Neural progenitor cell (in vitro differentiated cells): ENCODE measurements at regions not wholly inside any gene's neighbourhood (a gene's known extent, or its start where the extent isn't known, plus 50 kb on each side); places are given as distances from the start of the nearest gene placed in this dataset.

Experiments
- DNase-seq: peaks from one replicate; pipeline ENCODE4 v3.0.0-alpha.2; 2016; ENCODE audit warnings: low spot score
- H2AFZ ChIP-seq: fragments of 200-600 bp; sonication (generic); replicated peaks from 2 replicates; pipeline ENCODE4 v1.6.1; 2016; ENCODE audit warnings: antibody characterized with exemption
- H3F3A ChIP-seq: fragments of 200-600 bp; sonication (generic); 2 replicates; pipeline ENCODE4 v1.6.1; 2016; ENCODE audit warnings: antibody characterized with exemption, low read depth
- H3K27ac ChIP-seq: fragments of 200-600 bp; sonication (generic); 2 replicates; pipeline ENCODE4 v1.5.1; 2016; ENCODE audit warnings: mild to moderate bottlenecking
- H3K27me3 ChIP-seq: fragments of 200-600 bp; sonication (generic); 2 replicates; pipeline ENCODE4 v1.6.1; 2016; ENCODE audit warnings: mild to moderate bottlenecking, moderate library complexity
- H3K36me3 ChIP-seq: fragments of 200-600 bp; sonication (generic); 2 replicates; pipeline ENCODE4 v1.5.1; 2016
- H3K4me1 ChIP-seq: fragments of 200-600 bp; sonication (generic); 2 replicates; pipeline ENCODE4 v1.6.1; 2016; ENCODE audit warnings: mixed run types
- H3K4me2 ChIP-seq: fragments of 200-600 bp; sonication (generic); 2 replicates; pipeline ENCODE4 v1.6.1; 2016
- H3K4me3 ChIP-seq: fragments of 200-600 bp; sonication (generic); 2 replicates; pipeline ENCODE4 v1.5.1; 2016
- H3K79me2 ChIP-seq: fragments of 200-600 bp; sonication (generic); 2 replicates; pipeline ENCODE4 v1.6.1; 2016; ENCODE audit warnings: low read depth
- H3K9ac ChIP-seq: fragments of 200-600 bp; sonication (generic); 2 replicates; pipeline ENCODE4 v1.6.1; 2016
- H3K9me3 ChIP-seq: fragments of 200-600 bp; sonication (generic); 2 replicates; pipeline ENCODE4 v1.5.1; 2016; ENCODE audit warnings: low read depth
- H4K20me1 ChIP-seq: fragments of 200-600 bp; sonication (generic); 2 replicates; pipeline ENCODE4 v1.6.1; 2016; ENCODE audit warnings: low read depth
- H3K27ac Mint-ChIP-seq: 3 replicates; pipeline ENCODE4 v1.8.0; 2021; ENCODE audit warnings: mixed read lengths
- H3K27me3 Mint-ChIP-seq: 2 replicates; pipeline ENCODE4 v1.8.0; 2022; ENCODE audit warnings: low read depth, mild to moderate bottlenecking, inconsistent platforms, moderate library complexity, mixed read lengths; ENCODE audit not compliant: insufficient read depth
- H3K36me3 Mint-ChIP-seq: 3 replicates; pipeline ENCODE4 v1.8.0; 2021; ENCODE audit warnings: mixed read lengths
- H3K4me1 Mint-ChIP-seq: 3 replicates; pipeline ENCODE4 v1.8.0; 2021; ENCODE audit warnings: mixed read lengths
- H3K4me3 Mint-ChIP-seq: 3 replicates; pipeline ENCODE4 v1.8.0; 2021; ENCODE audit warnings: mild to moderate bottlenecking, moderate library complexity, mixed read lengths
- H3K9me3 Mint-ChIP-seq: 3 replicates; pipeline ENCODE4 v1.8.0; 2020; ENCODE audit warnings: mixed read lengths
- EZH2 ChIP-seq: fragments of 200-600 bp; sonication (generic); IDR thresholded peaks from 2 replicates; pipeline ENCODE4 v1.6.1; 2017; ENCODE audit warnings: antibody characterized with exemption, mild to moderate bottlenecking, moderate library complexity
- EZH2phosphoT487 ChIP-seq: fragments of 200-600 bp; sonication (generic); IDR thresholded peaks from 2 replicates; pipeline ENCODE4 v1.6.1; 2017; ENCODE audit warnings: antibody characterized with exemption
- TF ChIP-seq, protein P1 (sequence below): fragments of 200-600 bp; sonication (generic); IDR thresholded peaks from 2 replicates; pipeline ENCODE4 v1.5.1; 2017; ENCODE audit warnings: antibody characterized with exemption, mild to moderate bottlenecking

DNA sequence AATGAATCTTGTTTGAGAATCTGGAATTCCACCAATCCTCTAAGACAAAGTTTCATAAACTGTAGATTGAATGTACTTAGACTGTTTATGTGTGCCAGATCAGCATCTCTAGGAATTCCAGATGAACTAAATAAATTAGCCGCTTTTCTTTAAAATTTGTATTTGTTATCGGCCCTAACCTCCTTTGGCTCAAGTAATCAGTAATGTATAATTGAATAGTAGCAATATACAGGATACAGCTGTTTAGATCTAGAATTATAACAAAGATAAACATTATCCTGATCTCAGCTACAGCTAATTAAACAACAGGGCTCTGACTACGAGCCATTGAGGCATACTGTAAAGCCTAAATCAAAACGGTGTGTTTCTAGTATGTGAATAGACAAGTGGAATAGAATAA, 120.3 kb downstream of the CYB561 start:
- Histone ChIP-seq H3K4me1 (no peaks in the 10 kb centered on the region), H3F3A (no peaks in the 10 kb centered on the region), H4K20me1 (no peaks in the 10 kb centered on the region), H3K27me3 (no peaks in the 10 kb centered on the region), H3K27ac (no peak overlapping the region), H3K4me2 (no peak overlapping the region), H2AFZ (no peak overlapping the region), H3K9ac (no peak overlapping the region), H3K4me3 (no peak overlapping the region), H3K9me3 (no peaks in the 10 kb centered on the region), H3K79me2 (no peaks in the 10 kb centered on the region), H3K36me3 (no peaks in the 10 kb centered on the region)
- TF ChIP-seq EZH2 (no peak), EZH2phosphoT487 (no peak)
- TF ChIP-seq, protein P1, sequence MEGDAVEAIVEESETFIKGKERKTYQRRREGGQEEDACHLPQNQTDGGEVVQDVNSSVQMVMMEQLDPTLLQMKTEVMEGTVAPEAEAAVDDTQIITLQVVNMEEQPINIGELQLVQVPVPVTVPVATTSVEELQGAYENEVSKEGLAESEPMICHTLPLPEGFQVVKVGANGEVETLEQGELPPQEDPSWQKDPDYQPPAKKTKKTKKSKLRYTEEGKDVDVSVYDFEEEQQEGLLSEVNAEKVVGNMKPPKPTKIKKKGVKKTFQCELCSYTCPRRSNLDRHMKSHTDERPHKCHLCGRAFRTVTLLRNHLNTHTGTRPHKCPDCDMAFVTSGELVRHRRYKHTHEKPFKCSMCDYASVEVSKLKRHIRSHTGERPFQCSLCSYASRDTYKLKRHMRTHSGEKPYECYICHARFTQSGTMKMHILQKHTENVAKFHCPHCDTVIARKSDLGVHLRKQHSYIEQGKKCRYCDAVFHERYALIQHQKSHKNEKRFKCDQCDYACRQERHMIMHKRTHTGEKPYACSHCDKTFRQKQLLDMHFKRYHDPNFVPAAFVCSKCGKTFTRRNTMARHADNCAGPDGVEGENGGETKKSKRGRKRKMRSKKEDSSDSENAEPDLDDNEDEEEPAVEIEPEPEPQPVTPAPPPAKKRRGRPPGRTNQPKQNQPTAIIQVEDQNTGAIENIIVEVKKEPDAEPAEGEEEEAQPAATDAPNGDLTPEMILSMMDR: no peak
- Mint-ChIP-seq H3K27ac (no peak overlapping the region), H3K36me3 (peaks cover 13% of the 10 kb centered on the region), H3K4me3 (no peak overlapping the region), H3K4me1 (no peaks in the 10 kb centered on the region), H3K27me3 (no peaks in the 10 kb centered on the region), H3K9me3 (no peaks in the 10 kb centered on the region)
- DNase-seq: no peak

DNA sequence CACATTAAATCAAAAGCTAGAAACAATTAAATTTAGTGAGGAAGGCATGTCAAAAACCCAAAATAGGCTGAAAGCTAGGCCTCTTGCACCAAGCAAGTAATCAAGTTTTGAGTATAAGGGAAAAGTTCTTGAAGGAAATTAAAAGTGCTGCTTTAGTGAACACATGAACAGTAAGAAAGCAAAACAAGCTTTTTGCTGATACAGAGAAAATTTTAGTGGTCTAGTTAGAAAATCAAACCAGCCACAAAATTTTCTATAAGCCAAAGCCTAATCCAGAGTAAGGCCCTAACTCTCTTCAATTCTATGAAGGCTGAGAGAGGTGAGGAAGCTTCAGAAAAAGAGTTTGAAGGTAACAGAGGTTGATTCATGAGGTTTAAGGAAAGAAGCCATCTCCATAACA, 116.2 kb downstream of the CYB561 start:
- Histone ChIP-seq H3K4me3 (no peak overlapping the region), H2AFZ (no peak overlapping the region), H3K4me2 (no peak overlapping the region), H3K27me3 (no peaks in the 10 kb centered on the region), H3K79me2 (no peaks in the 10 kb centered on the region), H3K9me3 (no peaks in the 10 kb centered on the region), H3K27ac (no peak overlapping the region), H3K4me1 (no peaks in the 10 kb centered on the region), H3K36me3 (no peaks in the 10 kb centered on the region), H3K9ac (no peak overlapping the region), H3F3A (no peaks in the 10 kb centered on the region), H4K20me1 (no peaks in the 10 kb centered on the region)
- TF ChIP-seq, protein P1: no peak
- TF ChIP-seq EZH2phosphoT487: no peak
- TF ChIP-seq EZH2: no peak
- H3K27ac Mint-ChIP-seq: no peak overlapping the region
- no peaks in the 10 kb centered on the region for H3K4me1 Mint-ChIP-seq
- no peak overlapping the region for H3K4me3 Mint-ChIP-seq
- H3K27me3 Mint-ChIP-seq: no peaks in the 10 kb centered on the region
- H3K36me3 Mint-ChIP-seq: peaks cover 28% of the 10 kb centered on the region
- no peaks in the 10 kb centered on the region for H3K9me3 Mint-ChIP-seq
- no peak for DNase-seq

DNA sequence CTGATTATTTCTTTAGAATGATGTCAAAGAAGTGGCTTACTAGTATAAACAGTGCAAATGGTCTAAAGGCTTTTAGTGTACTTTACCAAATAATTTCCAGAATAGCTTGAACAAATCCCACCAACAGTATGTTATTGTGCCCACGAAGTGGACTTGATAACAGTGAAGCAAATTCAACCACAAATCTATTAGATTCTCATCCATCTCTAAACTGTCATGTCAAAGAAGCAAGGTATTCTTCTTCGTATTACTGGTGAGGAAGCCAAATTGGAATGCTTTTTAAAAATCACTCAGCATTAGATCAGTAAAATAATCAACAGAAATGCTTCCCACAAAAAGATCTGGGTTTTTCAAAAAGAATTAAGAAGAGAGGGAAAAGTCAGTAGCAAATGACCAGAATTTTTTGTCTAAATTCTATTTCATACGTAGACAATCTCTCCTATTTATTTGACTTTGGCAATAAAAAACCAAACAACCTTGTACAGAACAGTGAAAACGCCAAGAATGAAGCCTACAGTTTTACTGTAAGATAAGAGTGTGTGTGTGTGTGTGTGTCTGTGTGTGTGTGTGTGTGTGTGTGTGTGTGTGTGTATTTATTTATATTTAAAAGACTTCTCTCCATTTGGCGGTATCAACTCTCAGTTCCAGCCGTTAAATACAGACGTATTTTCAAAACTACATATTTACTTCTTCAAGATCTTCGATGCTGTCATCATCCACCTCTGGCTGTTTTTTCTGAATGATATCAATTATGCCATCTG, 114.6 kb downstream of the CYB561 start:
- Histone ChIP-seq H3F3A (no peaks in the 10 kb centered on the region), H3K9me3 (no peaks in the 10 kb centered on the region), H3K4me2 (no peak overlapping the region), H3K4me3 (no peak overlapping the region), H3K79me2 (no peaks in the 10 kb centered on the region), H3K27me3 (no peaks in the 10 kb centered on the region), H3K4me1 (no peaks in the 10 kb centered on the region), H4K20me1 (no peaks in the 10 kb centered on the region), H3K9ac (no peak overlapping the region), H3K27ac (no peak overlapping the region), H2AFZ (no peak overlapping the region), H3K36me3 (no peaks in the 10 kb centered on the region)
- DNase-seq: no peak
- no peaks in the 10 kb centered on the region for H3K27me3 Mint-ChIP-seq
- TF ChIP-seq EZH2phosphoT487 (no peak), EZH2 (no peak)
- TF ChIP-seq, protein P1: no peak
- H3K36me3 Mint-ChIP-seq: peaks cover 28% of the 10 kb centered on the region
- no peak overlapping the region for H3K4me3 Mint-ChIP-seq
- no peak overlapping the region for H3K27ac Mint-ChIP-seq
- no peaks in the 10 kb centered on the region for H3K4me1 Mint-ChIP-seq
- H3K9me3 Mint-ChIP-seq: no peaks in the 10 kb centered on the region
